Dendritic cell treated with granulocyte-macrophage colony-stimulating factor and Interleukin-4, amounts not matched to agents 40 ng/mL and 50 ng/mL, for 4 days (primary cell): ENCODE measurements at regions not wholly inside any gene's neighbourhood (a gene's known extent, or its start where the extent isn't known, plus 50 kb on each side); places are given as distances from the start of the nearest gene placed in this dataset.

Experiments used
- H3K27ac Mint-ChIP-seq: one replicate; pipeline ENCODE4 v1.8.0; 2022; ENCODE audit warnings: mild to moderate bottlenecking, mixed read lengths
- H3K27me3 Mint-ChIP-seq: one replicate; pipeline ENCODE4 v1.8.0; 2022; ENCODE audit warnings: mild to moderate bottlenecking, mixed read lengths
- H3K36me3 Mint-ChIP-seq: one replicate; pipeline ENCODE4 v1.8.0; 2022; ENCODE audit warnings: low read depth, mixed read lengths
- H3K4me1 Mint-ChIP-seq: one replicate; pipeline ENCODE4 v1.8.0; 2022; ENCODE audit warnings: low read depth, mixed read lengths
- H3K4me3 Mint-ChIP-seq: one replicate; pipeline ENCODE4 v1.8.0; 2022; ENCODE audit warnings: mild to moderate bottlenecking, moderate library complexity, mixed read lengths
- H3K9me3 Mint-ChIP-seq: one replicate; pipeline ENCODE4 v1.8.0; 2022; ENCODE audit warnings: mixed read lengths
- intact Hi-C: fragments of 100-400 bp; cut with micrococcal nuclease; formaldehyde crosslinking; loops from one replicate; pipeline ENCODE4 v1.15.0; 2022

DNA sequence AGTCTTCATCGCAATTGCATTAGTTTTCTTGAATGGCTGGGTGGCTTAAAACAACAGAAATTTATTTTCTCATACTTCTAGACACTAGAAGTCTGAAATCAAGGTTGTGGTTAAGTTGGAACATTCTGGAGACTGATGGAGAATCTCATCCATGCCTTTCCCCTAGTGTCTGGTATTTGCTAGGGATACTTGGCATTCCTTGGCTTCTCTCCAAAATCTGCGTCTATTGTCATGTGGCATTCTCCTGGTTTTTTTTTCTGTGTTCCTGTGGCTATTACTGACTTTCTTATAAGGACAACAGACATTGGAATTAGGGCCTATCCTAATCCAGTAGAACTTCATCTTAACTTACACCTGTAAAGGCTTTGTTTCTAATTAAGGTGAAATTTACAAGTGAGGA lies 272.8 kb upstream of the EPHA5 start:
- Mint-ChIP-seq H3K27ac (no peak overlapping the region), H3K4me1 (no peaks in the 10 kb centered on the region), H3K4me3 (no peak overlapping the region), H3K36me3 (no peaks in the 10 kb centered on the region), H3K9me3 (no peaks in the 10 kb centered on the region), H3K27me3 (no peaks in the 10 kb centered on the region)
- intact Hi-C loops, result no loop called here

DNA sequence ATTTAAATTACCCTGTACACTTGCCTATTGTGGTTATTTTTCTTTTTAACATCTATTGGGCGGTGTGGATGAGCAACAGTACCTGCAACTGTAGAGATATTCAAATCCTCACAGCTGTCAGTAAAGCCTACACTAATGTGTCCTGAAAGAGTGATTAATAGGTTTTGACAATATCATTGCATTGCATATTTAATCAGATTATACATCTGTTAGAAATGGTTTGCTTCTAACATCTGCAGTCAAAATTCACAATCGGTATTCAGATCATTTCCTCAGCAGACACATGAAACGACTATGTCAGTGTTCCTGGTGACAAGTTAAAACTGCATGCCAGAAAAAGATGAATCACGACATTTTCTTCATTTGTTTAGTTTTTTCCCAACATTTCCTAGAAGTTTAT lies 254.6 kb upstream of the EPHA5 start:
- Mint-ChIP-seq H3K36me3 (no peaks in the 10 kb centered on the region), H3K27ac (no peak overlapping the region)

DNA sequence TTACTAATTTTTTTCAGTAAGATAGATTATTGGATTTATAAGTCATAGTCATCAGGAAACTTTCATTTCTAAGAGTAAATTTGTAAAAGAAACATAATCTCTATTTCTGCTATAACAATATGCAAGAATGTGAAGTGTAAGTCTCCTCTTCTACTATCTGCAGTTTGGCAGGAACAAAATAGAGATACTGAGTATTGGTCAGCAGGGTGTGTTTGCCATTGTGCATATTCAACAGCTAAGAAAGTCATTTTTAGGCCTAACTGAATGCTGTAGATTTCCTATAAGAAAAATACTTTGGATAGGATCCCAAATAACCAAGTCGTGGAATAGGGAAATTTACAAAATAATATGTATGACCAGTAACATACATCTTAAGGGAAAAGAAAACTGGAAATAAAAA lies 253.3 kb upstream of the EPHA5 start:
- H3K27ac Mint-ChIP-seq, result no peak overlapping the region
- no peaks in the 10 kb centered on the region for H3K4me1 Mint-ChIP-seq
- no peaks in the 10 kb centered on the region for H3K27me3 Mint-ChIP-seq
- peaks cover 8% of the 10 kb centered on the region for H3K9me3 Mint-ChIP-seq
- intact Hi-C loops, result no loop called here
- no peak overlapping the region for H3K4me3 Mint-ChIP-seq
- no peaks in the 10 kb centered on the region for H3K36me3 Mint-ChIP-seq

More for the DNA sequence above, 254.6 kb upstream of the EPHA5 start:
- Mint-ChIP-seq H3K4me1 (no peaks in the 10 kb centered on the region), H3K9me3 (peaks cover 8% of the 10 kb centered on the region), H3K4me3 (no peak overlapping the region), H3K27me3 (no peaks in the 10 kb centered on the region)
- intact Hi-C loops, result no loop called here

DNA sequence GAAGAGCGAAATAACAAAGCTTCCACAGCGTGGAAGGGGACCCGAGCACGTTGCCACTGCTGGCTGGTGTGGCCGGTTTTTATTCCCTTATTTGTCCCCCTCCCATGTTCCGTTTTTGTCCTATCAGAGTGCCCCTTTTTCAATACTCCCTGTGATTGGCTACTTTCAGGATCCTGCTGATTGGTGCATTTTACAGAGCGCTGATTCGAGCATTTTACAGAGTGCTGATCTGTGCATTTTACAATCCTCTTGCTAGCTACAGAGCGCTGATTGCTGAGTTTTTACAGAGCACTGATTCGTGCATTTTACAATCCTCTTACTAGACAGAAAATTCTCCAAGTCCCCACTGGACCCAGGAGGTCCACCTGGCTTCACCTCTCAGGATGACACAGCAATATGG lies 250.9 kb upstream of the EPHA5 start:
- peaks cover 8% of the 10 kb centered on the region for H3K9me3 Mint-ChIP-seq
- H3K36me3 Mint-ChIP-seq, result no peaks in the 10 kb centered on the region
- no peaks in the 10 kb centered on the region for H3K4me1 Mint-ChIP-seq
- no peaks in the 10 kb centered on the region for H3K27me3 Mint-ChIP-seq
- no peak overlapping the region for H3K4me3 Mint-ChIP-seq
- intact Hi-C loops, result no loop called here
- no peak overlapping the region for H3K27ac Mint-ChIP-seq

DNA sequence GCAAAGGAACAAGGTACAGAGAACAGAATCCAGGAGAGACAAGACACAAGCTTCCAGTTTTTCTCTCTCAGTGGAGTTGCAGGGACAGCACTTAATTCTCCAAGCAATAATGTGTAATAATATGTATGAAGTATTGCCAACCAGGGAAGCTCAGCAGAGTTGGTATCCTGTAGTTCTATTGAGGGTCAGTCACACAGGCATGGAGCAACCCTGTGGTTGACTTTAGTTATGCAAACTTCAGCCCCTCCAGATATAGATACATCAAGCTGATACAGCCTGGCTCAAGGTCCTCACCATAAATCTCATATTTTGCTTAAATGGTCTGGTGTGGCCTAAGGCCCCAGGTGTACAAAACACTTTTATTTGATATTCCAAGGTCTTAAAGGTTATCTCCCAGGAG lies 248.6 kb upstream of the EPHA5 start:
- no peaks in the 10 kb centered on the region for H3K36me3 Mint-ChIP-seq
- intact Hi-C loops, result no loop called here
- H3K9me3 Mint-ChIP-seq, result peaks cover 8% of the 10 kb centered on the region
- H3K4me3 Mint-ChIP-seq, result no peak overlapping the region
- H3K4me1 Mint-ChIP-seq, result no peaks in the 10 kb centered on the region
- no peak overlapping the region for H3K27ac Mint-ChIP-seq
- H3K27me3 Mint-ChIP-seq, result no peaks in the 10 kb centered on the region

DNA sequence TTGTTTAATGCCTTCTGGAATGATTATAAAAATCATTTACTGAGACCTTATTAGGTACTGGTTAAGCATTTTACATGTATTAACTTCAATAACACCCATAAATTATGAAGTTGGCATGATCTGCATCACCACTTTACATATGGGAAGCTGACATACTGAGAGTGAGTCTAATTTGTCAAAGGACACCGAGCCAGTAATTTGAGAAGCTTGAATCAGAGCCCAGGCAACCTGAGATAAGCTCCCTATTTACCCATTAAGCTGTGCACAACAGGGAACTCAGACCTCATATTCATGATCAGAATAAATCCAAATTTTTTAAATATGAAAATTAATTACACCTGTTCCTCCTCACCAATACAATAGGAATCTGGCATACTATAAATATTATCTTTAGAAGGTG lies 247.9 kb upstream of the EPHA5 start:
- Mint-ChIP-seq H3K4me1 (no peaks in the 10 kb centered on the region), H3K9me3 (peaks cover 8% of the 10 kb centered on the region), H3K4me3 (no peak overlapping the region), H3K36me3 (no peaks in the 10 kb centered on the region), H3K27ac (no peak overlapping the region), H3K27me3 (no peaks in the 10 kb centered on the region)
- intact Hi-C loops, result no loop called here

DNA sequence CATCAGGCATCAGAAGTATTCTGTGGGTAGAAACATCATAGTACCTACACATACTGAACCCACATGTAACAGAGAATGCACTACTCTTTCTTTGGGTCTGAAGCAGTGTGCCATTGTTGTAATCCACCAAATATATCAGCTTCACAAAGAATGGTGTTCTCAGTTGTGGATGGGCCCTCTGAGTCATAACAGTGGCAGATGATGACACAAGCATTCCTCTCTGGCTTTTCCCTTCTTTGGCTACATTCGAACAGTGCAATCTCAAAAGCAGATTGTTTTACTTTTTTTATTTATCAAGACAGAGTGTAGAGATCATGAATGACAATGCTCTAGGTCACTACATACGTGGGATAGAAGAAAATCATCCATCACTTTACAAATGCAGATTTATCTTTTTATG lies 247.2 kb upstream of the EPHA5 start:
- intact Hi-C loops, result no loop called here
- H3K4me1 Mint-ChIP-seq, result no peaks in the 10 kb centered on the region
- H3K9me3 Mint-ChIP-seq, result peaks cover 12% of the 10 kb centered on the region
- H3K36me3 Mint-ChIP-seq, result no peaks in the 10 kb centered on the region
- no peak overlapping the region for H3K4me3 Mint-ChIP-seq
- no peaks in the 10 kb centered on the region for H3K27me3 Mint-ChIP-seq
- no peak overlapping the region for H3K27ac Mint-ChIP-seq

DNA sequence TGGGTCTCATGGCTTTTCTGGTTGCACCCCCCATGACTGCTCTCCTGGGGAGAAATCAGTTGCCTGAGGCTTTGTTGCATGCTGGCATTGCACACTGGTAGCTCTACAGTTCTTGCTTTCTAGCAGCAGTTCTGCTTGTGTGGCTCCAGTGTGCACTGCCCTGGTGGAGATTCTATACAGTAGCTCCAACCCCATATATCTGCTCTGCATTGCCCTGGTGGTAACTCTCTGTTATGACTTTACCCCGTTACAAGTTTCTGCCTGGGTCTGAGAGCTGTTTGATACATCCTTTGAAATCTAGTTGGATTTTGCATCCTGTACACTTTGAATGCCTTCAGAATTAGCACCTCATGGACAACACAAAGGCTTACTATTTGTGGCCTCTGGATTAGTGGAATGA lies 241.4 kb upstream of the EPHA5 start:
- Mint-ChIP-seq H3K9me3 (peaks cover 7% of the 10 kb centered on the region), H3K36me3 (no peaks in the 10 kb centered on the region), H3K4me1 (no peaks in the 10 kb centered on the region), H3K4me3 (no peak overlapping the region), H3K27ac (no peak overlapping the region), H3K27me3 (no peaks in the 10 kb centered on the region)
- intact Hi-C loops, result no loop called here

DNA sequence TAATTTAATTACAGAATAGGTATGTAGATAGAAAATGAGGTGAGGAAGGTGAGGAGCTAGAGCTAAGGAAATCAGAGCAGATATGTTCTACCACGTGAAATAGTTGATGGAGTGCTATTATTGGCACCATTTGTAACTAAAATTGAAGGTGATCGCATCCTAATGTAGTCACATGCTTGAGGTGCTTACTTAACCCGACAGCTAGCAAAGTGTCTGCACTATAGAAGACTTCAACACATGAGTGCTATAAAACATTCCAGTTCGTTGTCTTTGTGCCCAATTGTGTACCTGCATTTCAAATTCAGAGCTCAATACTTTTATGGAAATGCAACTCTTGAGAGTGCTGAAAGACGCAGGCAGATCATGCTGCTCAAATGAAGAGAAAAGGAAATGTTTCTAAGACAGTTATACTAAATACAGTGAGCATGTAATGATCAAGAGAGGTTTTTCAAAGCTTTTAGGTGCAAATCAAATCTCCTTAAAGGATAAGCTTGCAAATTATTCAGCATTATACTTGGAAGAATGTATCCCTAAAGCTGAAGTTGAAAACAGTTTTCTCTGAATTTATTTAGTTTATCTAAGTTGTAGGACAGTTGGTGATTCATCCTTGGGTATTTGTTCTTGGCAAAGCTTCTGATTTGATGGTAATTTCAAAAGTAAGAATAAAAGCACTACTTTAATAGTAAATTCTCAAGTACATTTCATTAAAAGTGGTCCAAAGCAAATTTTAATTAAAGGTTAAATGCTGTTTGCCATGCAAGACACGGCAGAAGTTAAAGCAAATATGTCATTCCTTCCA lies 223.9 kb upstream of the EPHA5 start:
- H3K9me3 Mint-ChIP-seq, result peaks cover 12% of the 10 kb centered on the region
- H3K27ac Mint-ChIP-seq, result no peak overlapping the region
- no peaks in the 10 kb centered on the region for H3K27me3 Mint-ChIP-seq
- H3K4me1 Mint-ChIP-seq, result no peaks in the 10 kb centered on the region
- intact Hi-C loops, result no loop called here
- no peak overlapping the region for H3K4me3 Mint-ChIP-seq
- no peaks in the 10 kb centered on the region for H3K36me3 Mint-ChIP-seq

DNA sequence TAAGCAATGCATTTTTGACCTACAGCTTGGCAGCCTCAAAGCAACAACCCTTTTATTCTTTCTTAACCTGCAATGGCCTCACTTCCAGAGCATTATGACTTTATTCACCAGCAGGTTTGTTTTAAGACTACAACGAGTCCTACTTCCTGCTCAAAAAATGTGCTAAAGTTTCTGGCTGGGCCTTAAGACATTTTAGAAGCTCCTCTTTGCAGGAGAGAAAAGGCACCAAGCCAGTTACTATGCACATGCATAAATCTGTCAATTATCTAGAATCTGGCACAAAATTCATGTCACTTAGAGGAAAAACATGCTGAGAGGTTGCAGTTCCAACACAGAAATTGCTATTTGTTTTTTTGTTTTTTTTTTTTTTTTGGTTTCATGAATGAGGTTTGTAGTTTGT lies 223.0 kb upstream of the EPHA5 start:
- no peaks in the 10 kb centered on the region for H3K4me1 Mint-ChIP-seq
- no peaks in the 10 kb centered on the region for H3K27me3 Mint-ChIP-seq
- intact Hi-C loops, result no loop called here
- no peaks in the 10 kb centered on the region for H3K36me3 Mint-ChIP-seq
- H3K27ac Mint-ChIP-seq, result no peak overlapping the region
- H3K4me3 Mint-ChIP-seq, result no peak overlapping the region
- H3K9me3 Mint-ChIP-seq, result peaks cover 6% of the 10 kb centered on the region

DNA sequence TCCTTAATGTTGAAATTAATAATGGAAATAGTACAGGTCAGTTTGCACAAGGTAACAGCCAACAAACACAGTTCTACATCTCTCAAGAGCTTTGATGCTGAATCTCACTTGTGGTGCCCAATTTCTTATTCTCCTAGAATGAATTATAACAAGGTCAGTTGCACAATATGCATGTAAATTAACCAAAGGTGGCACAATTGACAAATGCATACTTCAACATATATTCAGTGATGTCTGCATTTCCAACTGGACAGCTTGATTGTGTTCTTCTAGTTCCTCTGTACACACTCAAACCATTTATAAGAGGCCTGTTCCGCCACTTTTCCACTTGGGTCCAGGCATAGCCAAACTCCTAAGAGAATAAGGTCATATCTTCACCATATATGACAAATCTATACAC lies 210.3 kb upstream of the EPHA5 start:
- Mint-ChIP-seq H3K36me3 (no peaks in the 10 kb centered on the region), H3K9me3 (no peaks in the 10 kb centered on the region), H3K4me1 (no peaks in the 10 kb centered on the region), H3K27me3 (no peaks in the 10 kb centered on the region), H3K4me3 (no peak overlapping the region), H3K27ac (no peak overlapping the region)
- intact Hi-C loops, result no loop called here

DNA sequence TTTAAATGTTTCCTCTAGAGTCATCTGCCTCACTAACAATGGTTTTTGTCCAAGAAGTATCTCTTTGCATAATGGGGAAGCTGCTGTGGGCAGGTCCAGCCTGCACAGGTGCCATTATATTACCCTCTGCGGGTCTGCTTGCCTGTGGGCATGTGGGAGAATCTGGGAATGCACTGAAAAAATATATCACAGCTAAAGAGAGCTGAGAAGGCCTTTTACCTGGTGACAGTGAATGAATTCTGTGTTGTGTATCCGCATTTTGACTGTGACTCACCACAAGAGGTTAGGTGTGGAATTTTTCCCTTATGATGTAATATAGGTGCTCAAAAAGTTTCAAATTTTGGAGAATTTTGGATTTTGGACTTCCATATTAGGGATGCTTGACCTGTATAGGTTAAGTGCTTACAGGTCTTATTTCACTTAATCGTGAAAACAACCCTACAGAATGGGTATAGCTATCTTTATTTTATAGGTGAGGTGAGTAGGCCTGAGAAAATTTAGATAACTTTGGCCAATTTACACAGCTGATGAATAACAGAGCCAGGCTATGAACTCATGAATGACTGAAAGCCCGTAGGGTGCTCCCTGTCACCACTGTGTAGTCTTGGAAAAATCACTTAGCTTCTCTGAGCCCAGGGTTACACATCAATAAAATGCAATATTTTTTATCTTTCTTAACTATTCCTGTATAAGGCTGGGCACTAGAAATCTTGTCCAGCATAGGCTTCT lies 198.0 kb upstream of the EPHA5 start:
- Mint-ChIP-seq H3K27me3 (no peaks in the 10 kb centered on the region), H3K27ac (no peak overlapping the region), H3K36me3 (no peaks in the 10 kb centered on the region), H3K9me3 (no peaks in the 10 kb centered on the region), H3K4me1 (no peaks in the 10 kb centered on the region), H3K4me3 (no peak overlapping the region)
- intact Hi-C loops, result no loop called here

DNA sequence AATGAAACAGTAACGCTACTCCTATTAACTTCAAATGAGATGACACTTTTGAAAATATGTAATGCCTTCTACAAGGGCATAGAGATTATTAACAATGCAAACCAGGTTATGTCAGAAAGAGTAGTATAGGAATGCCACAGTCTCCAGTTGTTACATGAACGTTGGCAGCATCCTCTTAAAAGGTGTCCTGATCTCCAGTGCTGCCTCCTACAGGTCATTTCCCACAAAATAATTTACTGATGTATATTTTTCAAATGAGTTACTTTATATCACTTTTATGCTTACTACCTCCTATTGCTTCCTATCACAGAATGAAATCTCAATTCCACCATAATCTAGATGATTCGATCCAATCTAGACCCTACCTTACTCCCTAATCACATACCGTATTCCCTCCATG lies 195.2 kb upstream of the EPHA5 start:
- intact Hi-C loops, result no loop called here
- Mint-ChIP-seq H3K9me3 (no peaks in the 10 kb centered on the region), H3K4me1 (no peaks in the 10 kb centered on the region), H3K36me3 (no peaks in the 10 kb centered on the region), H3K4me3 (no peak overlapping the region), H3K27me3 (no peaks in the 10 kb centered on the region), H3K27ac (no peak overlapping the region)

DNA sequence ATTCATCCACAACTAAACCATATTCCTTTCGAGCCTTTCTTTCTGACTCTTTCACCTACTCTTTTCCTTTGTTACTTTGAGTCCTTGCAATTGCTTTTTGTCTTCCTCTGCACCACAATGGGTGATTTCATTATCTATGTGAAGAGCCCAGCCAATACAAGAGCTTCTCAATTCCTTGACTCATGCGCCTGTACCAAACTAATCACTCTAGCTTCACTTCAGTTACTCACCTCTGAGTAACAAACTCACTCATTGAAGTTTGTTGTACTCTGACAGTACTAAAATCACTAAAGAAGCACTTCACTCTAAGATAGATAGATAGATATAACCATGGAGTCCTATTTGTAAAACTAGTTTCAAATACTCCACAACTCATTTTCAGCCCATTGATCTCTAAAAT lies 191.7 kb upstream of the EPHA5 start:
- intact Hi-C loops, result no loop called here
- no peaks in the 10 kb centered on the region for H3K9me3 Mint-ChIP-seq
- no peak overlapping the region for H3K27ac Mint-ChIP-seq
- H3K4me3 Mint-ChIP-seq, result no peak overlapping the region
- no peaks in the 10 kb centered on the region for H3K4me1 Mint-ChIP-seq
- no peaks in the 10 kb centered on the region for H3K27me3 Mint-ChIP-seq
- no peaks in the 10 kb centered on the region for H3K36me3 Mint-ChIP-seq
